Astrocyte (in vitro differentiated cells and primary cell): ENCODE measurements at regions not wholly inside any gene's neighbourhood (a gene's known extent, or its start where the extent isn't known, plus 50 kb on each side); places are given as distances from the start of the nearest gene placed in this dataset.

Experiments used
- CTCF ChIP-seq: IDR thresholded peaks from 2 replicates; pipeline ENCODE4 v1.5.1; 2011; ENCODE audit warnings: low read depth, mild to moderate bottlenecking, inconsistent platforms, low read length, moderate library complexity; ENCODE audit not compliant: insufficient read depth
- EZH2 ChIP-seq: IDR thresholded peaks from 2 replicates; pipeline ENCODE4 v1.6.1; 2012; ENCODE audit warnings: mild to moderate bottlenecking, low read length, inconsistent platforms; ENCODE audit not compliant: insufficient read depth

- TF ChIP-seq CTCF (no peak), EZH2 (no peak)
These were observed 109.1 kb downstream of the DAD1 start for GRCh38 chr14:22479776-22480464.
